GM23338 (cell line): ENCODE measurements at regions not wholly inside any gene's neighbourhood (a gene's known extent, or its start where the extent isn't known, plus 50 kb on each side); places are given as distances from the start of the nearest gene placed in this dataset.

Experiments
- CTCF ChIP-seq, 2 experiments: fragments of 200-600 bp in 1 of 2; sonication (generic) in 1 of 2; conservative IDR thresholded peaks; 2 replicates each; pipeline versions ENCODE4 v1.5.1 to v1.6.1; 2016 to 2017; ENCODE audit warnings: antibody characterized with exemption in 2 of 2, low read depth in 2 of 2, mild to moderate bottlenecking in 2 of 2, moderate library complexity in 1 of 2
- ETS1 ChIP-seq: IDR thresholded peaks from 2 replicates; pipeline ENCODE4 v1.6.1; 2016; ENCODE audit warnings: antibody characterized with exemption
- EZH2 ChIP-seq: fragments of 200-600 bp; sonication (generic); IDR thresholded peaks from one replicate; pipeline ENCODE4 v1.8.0; 2017; ENCODE audit warnings: antibody characterized with exemption, mild to moderate bottlenecking, low read depth; ENCODE audit not compliant: unreplicated experiment
- EZH2phosphoT487 ChIP-seq: fragments of 200-600 bp; sonication (generic); IDR thresholded peaks from one replicate; pipeline ENCODE4 v1.8.1; 2018; ENCODE audit warnings: antibody characterized with exemption; ENCODE audit not compliant: unreplicated experiment
- NANOG ChIP-seq: IDR thresholded peaks from 2 replicates; pipeline ENCODE4 v1.6.1; 2016; ENCODE audit warnings: antibody characterized with exemption, borderline replicate concordance
- POLR2AphosphoS5 ChIP-seq: IDR thresholded peaks from 2 replicates; pipeline ENCODE4 v1.6.1; 2016; ENCODE audit warnings: antibody characterized with exemption, low read depth
- REST ChIP-seq: IDR thresholded peaks from one replicate; pipeline ENCODE4 v1.6.1; 2018; ENCODE audit warnings: antibody characterized with exemption; ENCODE audit not compliant: unreplicated experiment
- STAT1 ChIP-seq: IDR thresholded peaks from one replicate; pipeline ENCODE4 v1.6.1; 2016; ENCODE audit warnings: antibody characterized with exemption; ENCODE audit not compliant: unreplicated experiment
- ZNF114 ChIP-seq: fragments of 250-450 bp; sonication (Bioruptor Pico); IDR thresholded peaks from 2 replicates; pipeline ENCODE4 v1.5.0; 2020; ENCODE audit warnings: mild to moderate bottlenecking, moderate library complexity

- no peak for TF ChIP-seq CTCF (conservative IDR thresholded peaks at IDR 0.05; ENCODE audit: low read depth in 2 of 2)
- no peak for TF ChIP-seq EZH2phosphoT487
- TF ChIP-seq STAT1 = no peak
- no peak for TF ChIP-seq REST
- no peak for TF ChIP-seq NANOG
- TF ChIP-seq EZH2 = no peak
- TF ChIP-seq ZNF114 (CRISPR knock-in tag) = no peak
- TF ChIP-seq POLR2AphosphoS5 = no peak
- TF ChIP-seq ETS1 = no peak
Measured at GRCh38 chr22:34722901-34723300, 343.1 kb upstream of the ISX start.
